Neural cell (in vitro differentiated cells): ENCODE measurements at regions not wholly inside any gene's neighbourhood (a gene's known extent, or its start where the extent isn't known, plus 50 kb on each side); places are given as distances from the start of the nearest gene placed in this dataset.

Source experiments
- H2AFZ ChIP-seq: fragments of 200-600, 300-800 bp; sonication (generic), shearing (Covaris generic); 2 replicates; pipeline ENCODE4 v1.6.0; 2014; ENCODE audit warnings: low read depth, mild to moderate bottlenecking, antibody characterized with exemption, low read length, moderate library complexity
- H3F3A ChIP-seq: fragments of 200-600 bp; shearing (Covaris generic); 2 replicates; pipeline ENCODE4 v1.6.1; 2016; ENCODE audit warnings: mild to moderate bottlenecking, moderate library complexity, mixed read lengths, antibody characterized with exemption, low read length; ENCODE audit not compliant: insufficient read depth, poor library complexity, severe bottlenecking
- H3K27ac ChIP-seq: fragments of 200-600, 300-800 bp; sonication (generic), shearing (Covaris generic); 2 replicates; pipeline ENCODE4 v1.5.1; 2014; ENCODE audit warnings: mild to moderate bottlenecking, low read length, moderate library complexity
- H3K27me3 ChIP-seq: fragments of 300-800, 200-600 bp; sonication (generic), shearing (Covaris generic); 2 replicates; pipeline ENCODE4 v1.6.0; 2014; ENCODE audit warnings: mild to moderate bottlenecking, low read depth, low read length, moderate library complexity; ENCODE audit not compliant: insufficient read depth
- H3K36me3 ChIP-seq: fragments of 300-800, 200-600 bp; sonication (generic), shearing (Covaris generic); 2 replicates; pipeline ENCODE4 v1.5.1; 2014; ENCODE audit warnings: mild to moderate bottlenecking, antibody characterized with exemption, low read length, moderate library complexity; ENCODE audit not compliant: insufficient read depth
- H3K4me2 ChIP-seq: fragments of 300-800, 200-600 bp; sonication (generic), shearing (Covaris generic); 2 replicates; pipeline ENCODE4 v1.6.0; 2014; ENCODE audit warnings: mild to moderate bottlenecking, low read length
- H3K4me3 ChIP-seq: fragments of 300-800, 200-600 bp; sonication (generic), shearing (Covaris generic); 2 replicates; pipeline ENCODE4 v1.5.1; 2014; ENCODE audit warnings: mild to moderate bottlenecking, low read length, moderate library complexity
- H3K79me2 ChIP-seq: fragments of 200-600 bp; shearing (Covaris generic); replicated peaks from 2 replicates; pipeline ENCODE4 v1.6.0; 2014; ENCODE audit warnings: mild to moderate bottlenecking, low read length, moderate library complexity; ENCODE audit not compliant: insufficient read depth
- H3K9ac ChIP-seq: fragments of 300-800, 200-600 bp; sonication (generic), shearing (Covaris generic); 2 replicates; pipeline ENCODE4 v1.6.1; 2016; ENCODE audit warnings: mild to moderate bottlenecking, low read length, mixed read lengths
- H3K9me2 ChIP-seq: fragments of 200-600 bp; shearing (Covaris generic); 2 replicates; pipeline ENCODE4 v1.6.1; 2016; ENCODE audit warnings: mild to moderate bottlenecking, low read length, mixed read lengths; ENCODE audit not compliant: insufficient read depth
- H3K9me3 ChIP-seq: fragments of 200-600, 300-800 bp; sonication (generic), shearing (Covaris generic); 2 replicates; pipeline ENCODE4 v1.6.1; 2016; ENCODE audit warnings: mild to moderate bottlenecking, mixed run types, low read length, moderate library complexity, mixed read lengths
- H4K20me1 ChIP-seq: fragments of 200-600 bp; shearing (Covaris generic); 2 replicates; pipeline ENCODE4 v1.6.1; 2016; ENCODE audit warnings: mild to moderate bottlenecking, mixed run types; ENCODE audit not compliant: insufficient read depth
- EP300 ChIP-seq: fragments of 450-650 bp; conservative IDR thresholded peaks from 2 replicates; pipeline ENCODE4 v1.6.1; 2014; ENCODE audit warnings: antibody characterized with exemption, mild to moderate bottlenecking, moderate library complexity; ENCODE audit not compliant: poor library complexity, severe bottlenecking
- EZH2 ChIP-seq: fragments of 200-600, 300-800 bp; shearing (Covaris generic), sonication (generic); IDR thresholded peaks from 2 replicates; pipeline ENCODE4 v1.6.1; 2014; ENCODE audit warnings: antibody characterized with exemption, low read length, borderline replicate concordance, mild to moderate bottlenecking; ENCODE audit not compliant: insufficient read depth, poor library complexity, severe bottlenecking
- MXI1 ChIP-seq: fragments of 450-650 bp; conservative IDR thresholded peaks from 2 replicates; pipeline ENCODE4 v1.6.1; 2014; ENCODE audit warnings: antibody characterized with exemption, mild to moderate bottlenecking; ENCODE audit not compliant: poor library complexity, severe bottlenecking
- POLR2AphosphoS5 ChIP-seq: IDR thresholded peaks from 2 replicates; pipeline ENCODE4 v1.6.1; 2012
- RAD21 ChIP-seq: fragments of 450-650 bp; conservative IDR thresholded peaks from 2 replicates; pipeline ENCODE4 v1.6.1; 2014; ENCODE audit warnings: antibody characterized with exemption, mild to moderate bottlenecking, moderate library complexity
- SMC3 ChIP-seq: fragments of 450-650 bp; conservative IDR thresholded peaks from 2 replicates; pipeline ENCODE4 v1.6.1; 2014; ENCODE audit warnings: antibody characterized with exemption, mild to moderate bottlenecking, moderate library complexity; ENCODE audit not compliant: poor library complexity
- TAF1 ChIP-seq: IDR thresholded peaks from 2 replicates; pipeline ENCODE4 v1.6.1; 2012; ENCODE audit warnings: low read depth
- TF ChIP-seq, protein P1 (sequence below): IDR thresholded peaks from 2 replicates; pipeline ENCODE4 v1.6.1; 2012; ENCODE audit warnings: borderline replicate concordance
- TF ChIP-seq, protein P2 (sequence below): fragments of 450-650 bp; IDR thresholded peaks from 2 replicates; pipeline ENCODE4 v1.5.1; 2014; ENCODE audit warnings: antibody characterized with exemption, mild to moderate bottlenecking, moderate library complexity; ENCODE audit not compliant: poor library complexity, severe bottlenecking

DNA sequence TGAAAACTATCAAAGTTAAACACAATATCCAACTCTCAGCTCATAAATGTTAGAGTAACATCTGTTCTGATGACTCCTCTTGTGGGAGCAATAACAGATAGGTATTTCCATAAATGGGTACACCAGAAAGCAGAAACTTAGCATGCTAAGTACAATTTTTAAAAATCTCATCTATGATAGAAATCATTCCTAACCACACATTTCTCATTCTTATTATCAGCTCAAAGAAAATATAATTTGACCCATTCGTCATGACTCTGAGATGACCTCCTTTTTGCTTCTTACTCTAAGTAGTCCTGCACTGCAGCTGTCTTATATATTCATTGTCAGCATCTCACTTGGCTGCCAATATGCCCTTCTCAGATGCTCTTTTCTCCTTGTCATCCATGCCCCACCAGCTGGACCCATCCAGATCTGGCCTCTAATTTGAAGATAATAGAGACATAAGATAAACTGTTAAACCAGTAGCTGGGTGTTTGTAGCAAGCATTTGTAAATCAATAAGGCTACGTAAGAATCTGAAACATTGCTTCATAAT lies 298.3 kb downstream of the KCNS3 start:
- no peak overlapping the region for H3K4me2 ChIP-seq
- no peak overlapping the region for H3K9ac ChIP-seq
- TF ChIP-seq POLR2AphosphoS5 (no peak), EZH2 (no peak), RAD21 (no peak), EP300 (no peak), TAF1 (no peak), SMC3 (no peak), MXI1 (no peak)
- TF ChIP-seq, protein P1, sequence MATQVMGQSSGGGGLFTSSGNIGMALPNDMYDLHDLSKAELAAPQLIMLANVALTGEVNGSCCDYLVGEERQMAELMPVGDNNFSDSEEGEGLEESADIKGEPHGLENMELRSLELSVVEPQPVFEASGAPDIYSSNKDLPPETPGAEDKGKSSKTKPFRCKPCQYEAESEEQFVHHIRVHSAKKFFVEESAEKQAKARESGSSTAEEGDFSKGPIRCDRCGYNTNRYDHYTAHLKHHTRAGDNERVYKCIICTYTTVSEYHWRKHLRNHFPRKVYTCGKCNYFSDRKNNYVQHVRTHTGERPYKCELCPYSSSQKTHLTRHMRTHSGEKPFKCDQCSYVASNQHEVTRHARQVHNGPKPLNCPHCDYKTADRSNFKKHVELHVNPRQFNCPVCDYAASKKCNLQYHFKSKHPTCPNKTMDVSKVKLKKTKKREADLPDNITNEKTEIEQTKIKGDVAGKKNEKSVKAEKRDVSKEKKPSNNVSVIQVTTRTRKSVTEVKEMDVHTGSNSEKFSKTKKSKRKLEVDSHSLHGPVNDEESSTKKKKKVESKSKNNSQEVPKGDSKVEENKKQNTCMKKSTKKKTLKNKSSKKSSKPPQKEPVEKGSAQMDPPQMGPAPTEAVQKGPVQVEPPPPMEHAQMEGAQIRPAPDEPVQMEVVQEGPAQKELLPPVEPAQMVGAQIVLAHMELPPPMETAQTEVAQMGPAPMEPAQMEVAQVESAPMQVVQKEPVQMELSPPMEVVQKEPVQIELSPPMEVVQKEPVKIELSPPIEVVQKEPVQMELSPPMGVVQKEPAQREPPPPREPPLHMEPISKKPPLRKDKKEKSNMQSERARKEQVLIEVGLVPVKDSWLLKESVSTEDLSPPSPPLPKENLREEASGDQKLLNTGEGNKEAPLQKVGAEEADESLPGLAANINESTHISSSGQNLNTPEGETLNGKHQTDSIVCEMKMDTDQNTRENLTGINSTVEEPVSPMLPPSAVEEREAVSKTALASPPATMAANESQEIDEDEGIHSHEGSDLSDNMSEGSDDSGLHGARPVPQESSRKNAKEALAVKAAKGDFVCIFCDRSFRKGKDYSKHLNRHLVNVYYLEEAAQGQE: no peak
- TF ChIP-seq, protein P2, sequence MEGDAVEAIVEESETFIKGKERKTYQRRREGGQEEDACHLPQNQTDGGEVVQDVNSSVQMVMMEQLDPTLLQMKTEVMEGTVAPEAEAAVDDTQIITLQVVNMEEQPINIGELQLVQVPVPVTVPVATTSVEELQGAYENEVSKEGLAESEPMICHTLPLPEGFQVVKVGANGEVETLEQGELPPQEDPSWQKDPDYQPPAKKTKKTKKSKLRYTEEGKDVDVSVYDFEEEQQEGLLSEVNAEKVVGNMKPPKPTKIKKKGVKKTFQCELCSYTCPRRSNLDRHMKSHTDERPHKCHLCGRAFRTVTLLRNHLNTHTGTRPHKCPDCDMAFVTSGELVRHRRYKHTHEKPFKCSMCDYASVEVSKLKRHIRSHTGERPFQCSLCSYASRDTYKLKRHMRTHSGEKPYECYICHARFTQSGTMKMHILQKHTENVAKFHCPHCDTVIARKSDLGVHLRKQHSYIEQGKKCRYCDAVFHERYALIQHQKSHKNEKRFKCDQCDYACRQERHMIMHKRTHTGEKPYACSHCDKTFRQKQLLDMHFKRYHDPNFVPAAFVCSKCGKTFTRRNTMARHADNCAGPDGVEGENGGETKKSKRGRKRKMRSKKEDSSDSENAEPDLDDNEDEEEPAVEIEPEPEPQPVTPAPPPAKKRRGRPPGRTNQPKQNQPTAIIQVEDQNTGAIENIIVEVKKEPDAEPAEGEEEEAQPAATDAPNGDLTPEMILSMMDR: no peak
- H2AFZ ChIP-seq: no peak overlapping the region
- H3K79me2 ChIP-seq: no peaks in the 10 kb centered on the region
- H3K9me2 ChIP-seq: no peaks in the 10 kb centered on the region
- no peaks in the 10 kb centered on the region for H3F3A ChIP-seq
- H3K27ac ChIP-seq: no peak overlapping the region
- no peak overlapping the region for H3K4me3 ChIP-seq
- no peaks in the 10 kb centered on the region for H3K9me3 ChIP-seq
- no peaks in the 10 kb centered on the region for H3K27me3 ChIP-seq
- H3K36me3 ChIP-seq: no peaks in the 10 kb centered on the region
- H4K20me1 ChIP-seq: no peaks in the 10 kb centered on the region

DNA sequence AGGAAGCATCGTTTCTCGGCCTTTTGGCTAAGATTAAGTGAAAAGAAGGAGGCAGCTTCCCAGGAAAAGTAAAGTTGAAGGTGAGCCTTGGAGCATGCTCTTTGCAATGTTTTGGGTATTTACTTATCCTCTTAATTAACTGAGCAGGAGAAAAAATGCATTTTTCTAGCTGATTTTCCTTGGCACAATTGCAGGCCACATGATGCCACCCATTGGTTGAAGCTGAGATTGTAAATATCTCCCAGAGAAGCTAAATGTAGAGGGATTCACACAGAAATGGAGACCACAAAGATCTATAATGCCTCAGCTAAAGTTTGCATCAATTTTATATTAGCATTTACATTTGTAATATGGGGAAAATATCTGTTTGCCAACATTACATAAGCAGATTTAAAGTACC lies 294.1 kb downstream of the KCNS3 start:
- H3K4me3 ChIP-seq: no peak overlapping the region
- no peak overlapping the region for H3K27ac ChIP-seq
- no peak overlapping the region for H2AFZ ChIP-seq
- no peaks in the 10 kb centered on the region for H3K27me3 ChIP-seq
- no peak overlapping the region for H3K9ac ChIP-seq
- H3K36me3 ChIP-seq: no peaks in the 10 kb centered on the region
- no peaks in the 10 kb centered on the region for H3K9me3 ChIP-seq
- H4K20me1 ChIP-seq: no peaks in the 10 kb centered on the region
- no peaks in the 10 kb centered on the region for H3F3A ChIP-seq
- H3K4me2 ChIP-seq: no peak overlapping the region
- H3K79me2 ChIP-seq: no peaks in the 10 kb centered on the region
- H3K9me2 ChIP-seq: no peaks in the 10 kb centered on the region
- TF ChIP-seq POLR2AphosphoS5: no peak
- TF ChIP-seq EZH2: no peak
- TF ChIP-seq, protein P1: no peak
- no peak for TF ChIP-seq SMC3
- TF ChIP-seq TAF1: no peak
- TF ChIP-seq, protein P2: no peak
- no peak for TF ChIP-seq MXI1
- no peak for TF ChIP-seq EP300
- TF ChIP-seq RAD21: no peak
